Panc1 (cell line): ENCODE measurements at regions not wholly inside any gene's neighbourhood (a gene's known extent, or its start where the extent isn't known, plus 50 kb on each side); places are given as distances from the start of the nearest gene placed in this dataset.

Source experiments
- POLR2AphosphoS5 ChIP-seq: IDR thresholded peaks from 2 replicates; pipeline ENCODE4 v1.6.1; 2012; ENCODE audit warnings: mild to moderate bottlenecking, low read depth, low read length, moderate library complexity
- TF ChIP-seq, protein P1 (sequence below): fragments of 450-650 bp; IDR thresholded peaks from 2 replicates; pipeline ENCODE4 v1.5.1; 2017; ENCODE audit warnings: mild to moderate bottlenecking

DNA sequence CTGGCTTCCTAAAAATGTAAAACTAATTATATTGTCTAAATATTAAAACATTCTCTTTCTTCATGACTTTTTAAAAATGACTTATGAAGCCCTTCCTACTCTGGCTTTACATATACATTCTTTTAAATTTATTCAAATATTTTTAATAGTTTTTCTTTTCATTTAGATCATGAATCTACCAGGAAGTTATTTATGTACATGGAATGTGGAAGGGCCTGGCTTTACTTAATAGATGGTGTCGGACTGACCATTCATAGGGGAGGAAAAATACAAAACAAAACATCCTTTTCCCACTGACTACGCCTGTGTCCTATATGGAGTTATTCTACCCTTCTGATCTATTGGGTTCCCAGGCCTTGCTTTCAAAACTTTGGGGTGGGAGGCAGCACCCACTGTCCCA is 129.8 kb downstream of the MACROH2A1 start:
- no peak for TF ChIP-seq POLR2AphosphoS5
- TF ChIP-seq, protein P1, sequence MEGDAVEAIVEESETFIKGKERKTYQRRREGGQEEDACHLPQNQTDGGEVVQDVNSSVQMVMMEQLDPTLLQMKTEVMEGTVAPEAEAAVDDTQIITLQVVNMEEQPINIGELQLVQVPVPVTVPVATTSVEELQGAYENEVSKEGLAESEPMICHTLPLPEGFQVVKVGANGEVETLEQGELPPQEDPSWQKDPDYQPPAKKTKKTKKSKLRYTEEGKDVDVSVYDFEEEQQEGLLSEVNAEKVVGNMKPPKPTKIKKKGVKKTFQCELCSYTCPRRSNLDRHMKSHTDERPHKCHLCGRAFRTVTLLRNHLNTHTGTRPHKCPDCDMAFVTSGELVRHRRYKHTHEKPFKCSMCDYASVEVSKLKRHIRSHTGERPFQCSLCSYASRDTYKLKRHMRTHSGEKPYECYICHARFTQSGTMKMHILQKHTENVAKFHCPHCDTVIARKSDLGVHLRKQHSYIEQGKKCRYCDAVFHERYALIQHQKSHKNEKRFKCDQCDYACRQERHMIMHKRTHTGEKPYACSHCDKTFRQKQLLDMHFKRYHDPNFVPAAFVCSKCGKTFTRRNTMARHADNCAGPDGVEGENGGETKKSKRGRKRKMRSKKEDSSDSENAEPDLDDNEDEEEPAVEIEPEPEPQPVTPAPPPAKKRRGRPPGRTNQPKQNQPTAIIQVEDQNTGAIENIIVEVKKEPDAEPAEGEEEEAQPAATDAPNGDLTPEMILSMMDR = no peak
